ENCODE measurements at regions not wholly inside any gene's neighbourhood (a gene's known extent, or its start where the extent isn't known, plus 50 kb on each side); places are given as distances from the start of the nearest gene placed in this dataset.

DNA sequence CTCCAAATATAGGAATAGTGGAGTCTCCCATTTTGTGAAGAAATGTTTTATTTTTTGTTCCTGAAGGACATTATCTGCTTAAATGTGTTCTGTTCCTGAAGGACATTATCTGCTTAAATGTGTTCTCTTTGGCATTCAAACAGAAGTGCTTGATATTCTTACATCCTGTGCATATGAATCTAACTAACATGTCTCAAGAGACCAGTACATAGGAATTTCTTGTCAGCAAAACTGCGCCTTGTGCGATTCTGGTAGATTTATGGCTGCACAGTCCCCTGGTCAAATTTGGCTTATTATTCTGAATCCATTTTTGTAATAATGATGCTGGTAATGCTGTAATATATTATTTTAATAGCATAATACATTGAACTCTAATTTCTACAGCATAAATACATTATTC lies 722.4 kb downstream of the NOVA1 start:
- Histone ChIP-seq H3K27ac (ENCODE audit: low read depth, low read length) (no peak overlapping the region), H3K27me3 (ENCODE audit: control insufficient read depth, low read length) (no peaks in the 10 kb centered on the region), H3K36me3 (ENCODE audit: control insufficient read depth, low read length) (no peaks in the 10 kb centered on the region), H3K79me2 (ENCODE audit: control insufficient read depth, low read length) (no peaks in the 10 kb centered on the region), H4K20me1 (ENCODE audit: control insufficient read depth, insufficient read depth, low read depth, low read length) (no peaks in the 10 kb centered on the region), H3K4me1 (ENCODE audit: control insufficient read depth, low read length) (no peaks in the 10 kb centered on the region), H3F3A (ENCODE audit: control insufficient read depth, insufficient read depth) (no peaks in the 10 kb centered on the region), H3K4me3 (ENCODE audit: low read length) (no peak overlapping the region), H3K9me2 (replicated peaks; ENCODE audit: control insufficient read depth, low read length) (no peaks in the 10 kb centered on the region), H3K4me2 (ENCODE audit: low read length) (no peak overlapping the region), H3K9me3 (ENCODE audit: control insufficient read depth, insufficient read depth, low read length) (no peaks in the 10 kb centered on the region)
- TF ChIP-seq CTCF (IDR thresholded peaks at IDR 0.05; ENCODE audit: low read depth, low read length, poor library complexity, severe bottlenecking) (no peak), EZH2phosphoT487 (IDR thresholded peaks at IDR 0.05; ENCODE audit: borderline replicate concordance, low read length) (no peak)

GRCh38 chr14:25869854-25870253 lies 728.0 kb downstream of the NOVA1 start:
- no peaks in the 10 kb centered on the region for H3K4me1 ChIP-seq (ENCODE audit: control insufficient read depth, low read length)
- H3K9me3 ChIP-seq (ENCODE audit: control insufficient read depth, insufficient read depth, low read length) = no peaks in the 10 kb centered on the region
- no peaks in the 10 kb centered on the region for H3K27me3 ChIP-seq (ENCODE audit: control insufficient read depth, low read length)
- no peak overlapping the region for H3K4me3 ChIP-seq (ENCODE audit: low read length)
- H3F3A ChIP-seq (ENCODE audit: control insufficient read depth, insufficient read depth) = no peaks in the 10 kb centered on the region
- no peaks in the 10 kb centered on the region for H3K9me2 ChIP-seq (replicated peaks; ENCODE audit: control insufficient read depth, low read length)
- no peak overlapping the region for H3K27ac ChIP-seq (ENCODE audit: low read depth, low read length)
- no peaks in the 10 kb centered on the region for H3K36me3 ChIP-seq (ENCODE audit: control insufficient read depth, low read length)
- H3K79me2 ChIP-seq (ENCODE audit: control insufficient read depth, low read length) = no peaks in the 10 kb centered on the region
- TF ChIP-seq EZH2phosphoT487 (IDR thresholded peaks at IDR 0.05; ENCODE audit: borderline replicate concordance, low read length) = no peak
- TF ChIP-seq CTCF (IDR thresholded peaks at IDR 0.05; ENCODE audit: low read depth, low read length, poor library complexity, severe bottlenecking) = no peak
- H3K4me2 ChIP-seq (ENCODE audit: low read length) = no peak overlapping the region
- no peaks in the 10 kb centered on the region for H4K20me1 ChIP-seq (ENCODE audit: control insufficient read depth, insufficient read depth, low read depth, low read length)

DNA sequence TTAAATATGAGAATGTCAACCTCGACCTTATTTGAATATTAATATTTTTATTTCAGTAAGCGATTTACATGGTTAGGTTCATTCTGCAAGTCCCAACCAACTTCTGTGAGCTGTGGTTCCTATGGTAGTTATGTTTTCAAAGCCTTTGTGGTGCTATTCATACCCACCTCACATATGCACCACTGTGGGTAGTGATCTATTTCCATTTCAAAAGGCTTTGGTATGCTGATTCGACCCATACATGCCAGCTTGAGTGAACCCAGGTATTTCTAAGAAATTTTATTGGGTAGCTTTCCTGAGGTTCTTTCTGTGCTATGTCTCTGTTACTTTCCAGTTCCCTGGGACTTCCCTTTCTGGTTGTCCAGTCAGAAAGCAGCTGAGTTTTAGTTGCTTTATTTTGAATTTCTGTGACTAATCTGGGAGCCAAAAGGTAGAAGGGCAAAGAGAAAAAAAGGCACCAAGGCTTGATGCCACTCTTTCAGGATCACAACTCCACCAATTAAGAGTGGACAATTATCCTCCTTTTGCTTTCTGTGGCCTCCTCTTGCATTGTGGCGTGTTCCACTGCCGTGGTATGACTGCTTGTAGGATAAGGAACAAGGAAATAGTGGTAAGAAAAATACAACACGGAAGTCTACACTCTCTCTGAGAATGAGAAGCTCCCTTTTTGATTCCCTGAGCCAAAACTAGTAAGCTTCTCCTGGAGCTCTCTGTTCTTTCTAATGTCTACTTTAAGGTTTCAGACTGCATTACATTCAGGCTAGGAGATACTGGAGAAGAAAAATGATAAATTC lies 729.1 kb downstream of the NOVA1 start:
- no peaks in the 10 kb centered on the region for H3K9me2 ChIP-seq (replicated peaks; ENCODE audit: control insufficient read depth, low read length)
- no peak for TF ChIP-seq EZH2phosphoT487 (IDR thresholded peaks at IDR 0.05; ENCODE audit: borderline replicate concordance, low read length)
- no peak for TF ChIP-seq CTCF (IDR thresholded peaks at IDR 0.05; ENCODE audit: low read depth, low read length, poor library complexity, severe bottlenecking)
- no peaks in the 10 kb centered on the region for H3F3A ChIP-seq (ENCODE audit: control insufficient read depth, insufficient read depth)

More for the DNA sequence above, 729.1 kb downstream of the NOVA1 start:
- Histone ChIP-seq H4K20me1 (ENCODE audit: control insufficient read depth, insufficient read depth, low read depth, low read length) (no peaks in the 10 kb centered on the region), H3K4me3 (ENCODE audit: low read length) (no peak overlapping the region), H3K4me2 (ENCODE audit: low read length) (no peak overlapping the region), H3K36me3 (ENCODE audit: control insufficient read depth, low read length) (no peaks in the 10 kb centered on the region), H3K79me2 (ENCODE audit: control insufficient read depth, low read length) (no peaks in the 10 kb centered on the region), H3K9me3 (ENCODE audit: control insufficient read depth, insufficient read depth, low read length) (no peaks in the 10 kb centered on the region), H3K27ac (ENCODE audit: low read depth, low read length) (no peak overlapping the region), H3K4me1 (ENCODE audit: control insufficient read depth, low read length) (no peaks in the 10 kb centered on the region), H3K27me3 (ENCODE audit: control insufficient read depth, low read length) (no peaks in the 10 kb centered on the region)

Data from DOHH2 (cell line).